HG03432 (cell line): ENCODE measurements at regions not wholly inside any gene's neighbourhood (a gene's known extent, or its start where the extent isn't known, plus 50 kb on each side); places are given as distances from the start of the nearest gene placed in this dataset.
"Not testable (repeated sequence)": the region's sequence is repeated elsewhere in the genome, so short reads cannot be mapped to it uniquely, and the experiment has no call there.

Experiments
- ATAC-seq: cut with Tn5 transposase; IDR thresholded peaks from one replicate; pipeline ENCODE4 v1.9.1; 2021; ENCODE audit warnings: mild to moderate bottlenecking, moderate library complexity; ENCODE audit not compliant: unreplicated experiment

DNA sequence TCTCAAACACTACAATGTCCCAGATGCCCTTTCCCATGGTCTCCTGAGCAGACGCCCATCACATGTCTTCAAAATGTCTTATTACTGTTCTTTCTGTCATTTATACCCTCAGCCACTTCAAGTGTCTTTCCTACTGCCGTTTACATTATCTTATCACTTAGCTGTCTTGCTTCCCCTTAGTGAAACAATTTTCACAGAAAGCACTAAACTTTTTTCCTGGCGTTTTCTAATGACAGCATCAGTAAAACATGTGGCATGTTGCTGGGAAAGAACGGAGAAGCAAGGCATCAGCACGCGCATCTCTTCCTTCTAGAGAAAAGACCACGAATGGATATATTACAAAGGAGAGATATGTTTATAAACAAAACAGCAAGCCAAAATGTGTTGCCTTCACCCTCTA is 189.7 kb upstream of the SLIT2 start:
- no peak for ATAC-seq

DNA sequence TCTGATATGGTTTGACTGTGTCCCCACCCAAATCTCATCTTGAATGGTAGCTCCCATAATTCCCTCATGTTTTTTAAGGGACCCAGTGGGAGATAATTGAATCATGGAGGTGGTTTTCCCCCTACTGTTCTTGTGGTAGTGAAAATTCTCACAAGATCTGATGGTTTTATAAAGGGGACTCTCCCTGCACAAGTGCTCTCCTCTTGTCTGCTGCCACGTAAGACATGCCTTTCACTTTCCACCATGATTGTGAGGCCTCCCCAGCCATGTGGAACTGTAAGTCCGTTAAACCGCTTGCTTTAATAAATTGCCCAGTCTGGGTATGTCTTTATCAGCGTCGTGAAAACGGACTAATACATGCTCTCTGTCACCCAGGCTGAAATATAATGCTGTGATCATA is 200.9 kb upstream of the SLIT2 start:
- peak; percentile 56 for ATAC-seq

DNA sequence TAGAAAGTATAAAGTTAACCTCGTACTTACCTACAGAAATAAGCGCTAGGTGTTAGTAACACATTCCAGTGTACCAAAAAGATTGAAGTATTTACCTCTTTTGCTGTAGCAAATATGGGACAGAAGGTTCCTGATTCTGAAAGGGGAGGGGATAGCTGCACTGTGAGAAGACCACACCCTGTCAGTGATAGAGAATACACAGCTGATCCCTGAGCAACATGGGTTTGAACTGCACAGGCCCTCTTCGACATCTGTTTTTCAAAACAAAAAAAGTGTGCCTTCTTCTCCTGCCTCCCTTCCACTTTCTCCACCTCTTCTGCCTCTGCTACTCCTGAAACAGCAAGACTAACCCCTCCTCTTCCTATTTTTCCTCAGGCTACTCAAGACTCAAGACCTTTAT is 201.8 kb upstream of the SLIT2 start:
- no peak for ATAC-seq

DNA sequence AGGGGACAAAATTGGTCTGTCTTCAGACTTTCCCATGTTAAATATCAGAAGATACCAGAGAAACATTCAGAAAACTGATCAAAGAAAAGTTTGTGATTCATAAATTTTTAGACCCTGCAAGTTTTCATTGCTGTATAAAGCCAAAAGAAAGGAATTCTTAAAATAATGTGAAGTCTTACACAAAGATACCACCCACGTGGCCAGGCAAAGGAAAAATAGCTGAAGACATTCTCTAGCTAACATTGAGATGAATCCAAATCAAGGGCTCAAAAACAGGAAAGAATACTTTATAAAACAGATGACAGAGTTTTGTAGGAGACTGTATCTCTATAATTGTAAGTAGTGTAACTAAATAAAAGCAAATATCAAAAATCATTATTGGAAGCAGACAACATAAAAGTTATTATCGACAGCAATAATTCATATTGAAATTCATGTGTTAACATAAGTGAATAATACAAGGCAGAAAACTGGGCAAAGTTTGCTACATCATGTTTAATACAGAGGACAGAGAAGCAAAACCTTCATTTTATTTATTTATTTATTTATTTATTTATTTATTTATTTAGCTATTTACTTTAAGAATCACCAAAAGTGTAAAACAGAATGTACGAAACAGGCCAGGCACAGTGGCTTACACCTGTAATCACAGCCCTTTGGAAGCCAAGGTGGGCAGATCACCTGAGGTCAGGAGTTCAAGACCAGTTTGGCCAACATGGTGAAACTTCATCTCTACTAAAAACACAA is 204.6 kb upstream of the SLIT2 start:
- no peak for ATAC-seq

DNA sequence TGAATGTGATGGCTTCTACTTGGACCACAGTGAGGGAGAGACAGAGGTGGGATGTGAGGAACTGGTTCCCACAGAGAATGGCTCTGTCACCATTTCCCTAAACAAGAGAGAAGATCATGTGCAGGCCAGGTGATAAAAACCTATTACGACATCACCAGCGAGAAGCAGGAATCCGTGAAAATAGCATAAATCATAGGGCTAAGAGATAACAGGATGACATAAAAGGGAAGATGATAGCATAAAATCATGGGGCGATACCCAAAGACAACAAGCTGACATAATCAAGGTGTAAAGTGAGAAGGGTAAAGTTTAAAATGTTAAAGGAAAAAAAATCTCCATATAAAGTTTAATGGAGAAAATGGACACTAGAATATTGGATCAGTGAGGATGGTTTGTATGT is 205.5 kb upstream of the SLIT2 start:
- no peak for ATAC-seq

DNA sequence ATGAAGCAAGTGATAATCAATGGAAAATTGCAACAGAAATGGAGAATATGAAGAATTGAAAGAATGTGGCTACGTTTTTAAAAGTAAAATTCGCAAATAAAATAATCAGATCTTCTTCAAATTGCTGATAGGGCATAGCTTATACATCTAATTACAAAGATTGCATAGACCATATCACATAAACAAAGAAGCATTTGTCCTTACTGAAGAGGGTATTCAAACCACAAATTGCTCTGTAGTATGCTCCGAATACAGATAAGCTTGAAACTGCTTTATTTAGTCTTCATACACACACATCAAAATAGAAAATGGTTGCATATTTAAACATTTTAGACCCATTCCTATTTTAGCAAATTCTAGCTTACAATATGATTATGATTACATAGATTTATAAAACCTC is 206.7 kb upstream of the SLIT2 start:
- no peak for ATAC-seq

DNA sequence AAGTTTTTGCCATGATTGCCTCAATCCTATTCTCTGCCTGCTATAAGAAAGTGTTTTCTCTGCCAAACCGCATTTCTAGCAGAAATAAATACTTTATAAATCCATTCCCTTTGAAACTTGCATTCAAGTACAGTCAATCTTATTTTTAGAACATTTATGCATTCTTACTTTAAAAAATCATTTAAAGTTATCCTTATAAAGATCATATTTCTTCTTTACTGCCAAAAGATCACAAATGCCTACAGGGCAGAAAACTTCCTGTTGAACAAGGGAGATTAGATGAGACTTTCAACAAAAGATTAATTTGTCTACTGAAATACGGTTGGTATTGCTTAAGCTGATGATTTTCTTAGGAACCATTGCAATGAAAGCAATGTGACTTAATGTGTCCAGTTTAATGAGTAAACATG is 207.2 kb upstream of the SLIT2 start:
- ATAC-seq = no peak

DNA sequence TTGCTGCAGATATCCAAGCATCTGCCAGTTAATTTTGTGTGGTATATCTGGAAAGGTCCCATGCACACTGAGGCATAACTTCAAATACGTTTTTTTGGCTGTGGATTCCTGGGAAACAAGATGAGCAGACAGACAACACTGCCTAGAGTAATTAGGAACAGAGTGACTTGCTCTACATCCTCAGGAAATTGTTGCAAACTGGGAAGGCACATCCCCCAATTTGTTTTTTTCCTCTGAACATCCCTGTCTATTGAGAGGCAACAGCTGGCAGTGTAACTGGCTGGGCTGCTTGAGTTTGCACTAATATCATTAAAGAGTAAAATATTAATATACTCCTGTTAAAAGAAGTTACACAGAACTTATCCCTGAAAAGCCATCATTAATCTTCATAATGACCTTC is 207.7 kb upstream of the SLIT2 start:
- ATAC-seq = no peak

DNA sequence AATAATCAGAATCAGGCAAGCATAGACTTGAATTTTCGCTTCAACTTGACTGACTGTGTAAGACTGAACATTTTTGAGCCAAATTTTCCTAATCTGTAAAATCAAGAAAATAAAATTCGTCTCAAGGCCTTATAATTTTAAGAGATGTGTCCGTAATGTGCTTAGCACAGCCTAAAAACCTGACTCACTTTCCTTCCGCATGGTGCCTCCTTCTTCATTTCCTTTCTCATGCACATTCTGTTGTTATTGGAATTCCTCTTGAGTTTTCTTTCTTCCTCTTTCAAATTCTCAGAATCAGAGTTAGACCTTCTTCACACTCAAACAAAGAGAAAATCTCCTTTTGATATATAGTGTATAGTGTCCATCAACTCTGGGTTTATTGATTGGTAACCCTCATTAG is 208.9 kb upstream of the SLIT2 start:
- ATAC-seq = no peak

DNA sequence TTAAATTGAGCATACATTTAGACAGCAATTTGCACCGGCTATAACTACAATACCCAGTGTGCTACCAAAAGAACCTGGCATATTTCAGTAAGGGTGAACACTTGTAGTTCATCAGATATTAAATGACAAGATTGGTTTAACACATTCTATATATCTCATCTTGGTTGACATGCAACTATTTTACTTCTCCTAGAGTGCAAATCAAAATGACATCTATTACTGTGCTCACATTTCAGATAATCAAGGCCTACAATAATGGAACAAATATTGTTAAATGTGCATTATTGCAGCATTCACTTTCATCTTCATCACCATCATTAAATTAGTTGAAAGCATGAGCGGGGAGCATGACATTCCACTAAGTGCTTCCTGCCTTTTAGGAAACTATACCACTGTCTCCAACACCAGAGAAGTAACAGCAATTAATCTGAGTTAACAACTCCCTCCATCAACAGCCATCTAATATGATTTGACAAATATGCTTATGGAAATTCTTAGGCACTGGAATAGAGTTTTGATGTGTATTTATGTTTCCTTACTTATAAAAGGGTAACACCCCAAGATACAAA is 209.8 kb upstream of the SLIT2 start:
- no peak for ATAC-seq

DNA sequence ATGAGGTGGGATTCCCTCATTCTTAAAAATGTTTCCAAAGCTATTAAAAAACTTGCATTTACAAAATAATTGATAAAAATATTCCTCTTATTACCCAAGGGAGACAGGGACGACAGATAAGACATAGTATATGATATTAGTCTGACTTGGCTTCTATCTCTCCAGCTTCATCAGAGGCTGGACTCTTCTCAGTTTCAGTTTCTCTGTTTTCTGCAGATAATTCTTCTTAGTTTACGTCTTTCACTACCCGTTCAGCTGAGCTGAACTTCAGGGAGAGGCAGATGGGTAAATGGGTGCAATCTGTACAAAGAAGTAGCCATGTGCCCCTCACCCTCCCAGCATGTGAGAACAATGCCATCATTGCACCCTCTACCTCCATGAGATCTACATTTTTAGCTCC is 214.0 kb upstream of the SLIT2 start:
- ATAC-seq = no peak

DNA sequence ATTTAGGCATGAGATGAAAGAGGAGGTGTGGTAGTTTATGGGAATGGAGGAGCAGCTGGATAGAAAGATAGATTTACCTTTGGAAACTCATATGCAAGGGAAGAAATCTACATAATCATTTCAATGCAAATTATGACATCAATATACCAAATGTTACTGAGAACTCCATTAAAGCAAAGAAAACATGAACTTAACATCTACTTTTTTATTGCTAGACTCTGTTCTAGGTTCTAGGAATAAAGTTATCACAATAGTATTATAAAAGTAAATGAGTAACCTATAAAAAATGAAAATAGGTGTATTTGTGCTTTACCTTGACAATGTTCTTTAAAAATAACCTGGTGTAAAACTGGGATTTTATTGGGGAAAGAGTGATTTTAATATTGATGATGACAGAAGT is 221.6 kb upstream of the SLIT2 start:
- ATAC-seq = no peak

DNA sequence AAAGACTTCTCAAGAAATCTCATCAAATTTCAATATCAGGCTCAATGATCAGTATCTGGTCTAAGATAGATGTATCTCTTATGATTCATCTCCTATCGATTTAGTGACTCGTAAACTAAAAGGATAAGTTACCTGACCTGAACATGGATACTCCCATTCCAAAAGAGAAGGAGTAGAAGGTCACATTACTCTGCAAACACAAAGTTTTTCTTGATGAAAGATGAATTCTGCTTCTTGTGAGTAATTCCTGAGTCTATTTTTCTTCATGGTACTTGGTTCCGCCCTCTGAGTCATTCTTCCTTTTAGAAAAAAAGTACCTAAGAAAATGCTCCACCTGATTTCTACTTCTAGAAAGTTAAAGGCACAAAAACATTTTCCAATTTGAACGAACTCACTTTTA is 223.1 kb upstream of the SLIT2 start:
- no peak for ATAC-seq

DNA sequence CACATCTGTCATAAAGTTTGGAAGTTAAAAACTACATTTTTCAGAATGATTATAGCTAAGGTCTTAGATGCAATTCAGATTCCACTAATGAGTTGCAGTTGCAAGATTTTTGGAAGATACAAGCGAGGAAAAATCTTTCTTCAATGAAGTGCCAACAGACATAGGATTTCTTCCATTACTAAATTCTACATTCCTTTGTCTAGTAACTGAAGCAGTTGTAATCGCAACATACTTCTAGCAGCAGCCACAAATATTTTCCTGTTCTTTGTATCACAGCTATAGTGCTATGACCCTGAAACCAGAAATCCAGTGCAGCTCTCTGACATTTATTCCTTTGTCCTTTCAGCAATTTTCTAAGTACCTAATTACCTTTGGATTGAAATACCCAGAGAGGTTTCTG is 225.2 kb upstream of the SLIT2 start:
- no peak for ATAC-seq

DNA sequence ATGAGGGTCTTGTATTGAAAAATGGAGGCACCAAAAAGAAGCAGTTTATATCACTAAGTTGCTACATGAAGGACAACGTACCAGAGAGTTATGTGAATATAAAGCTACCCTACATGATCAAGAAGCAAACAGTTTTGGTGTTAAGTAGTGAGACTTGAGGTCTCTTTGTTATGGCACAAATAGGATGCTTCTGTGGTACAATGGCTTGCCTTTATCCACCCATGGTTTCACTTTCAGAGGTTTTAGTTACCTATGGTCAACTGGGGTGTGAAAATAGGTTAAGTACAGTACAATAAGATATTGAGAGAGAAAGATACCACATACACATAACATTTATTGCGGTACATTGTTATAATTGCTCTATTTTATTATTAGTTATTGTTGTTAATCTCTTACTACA is 229.2 kb upstream of the SLIT2 start:
- no peak for ATAC-seq

DNA sequence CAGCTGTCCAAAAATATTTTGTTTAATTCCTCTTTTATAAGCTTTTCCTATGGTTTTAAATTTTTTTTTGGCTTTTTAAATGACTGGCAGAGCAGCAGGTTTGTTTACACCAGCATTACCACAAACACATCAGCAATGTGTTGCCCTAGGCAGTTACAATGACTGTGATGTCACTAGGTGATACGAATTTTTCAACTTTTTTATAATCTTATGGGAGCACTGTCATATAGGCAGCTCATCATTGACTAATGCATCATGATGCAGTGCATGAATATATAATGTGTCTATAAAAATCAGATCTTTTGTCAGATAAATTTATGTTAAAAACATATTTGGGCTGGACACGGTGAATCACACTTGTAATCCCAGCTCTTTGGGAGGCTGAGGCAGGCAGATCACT is 231.6 kb upstream of the SLIT2 start:
- no peak for ATAC-seq

DNA sequence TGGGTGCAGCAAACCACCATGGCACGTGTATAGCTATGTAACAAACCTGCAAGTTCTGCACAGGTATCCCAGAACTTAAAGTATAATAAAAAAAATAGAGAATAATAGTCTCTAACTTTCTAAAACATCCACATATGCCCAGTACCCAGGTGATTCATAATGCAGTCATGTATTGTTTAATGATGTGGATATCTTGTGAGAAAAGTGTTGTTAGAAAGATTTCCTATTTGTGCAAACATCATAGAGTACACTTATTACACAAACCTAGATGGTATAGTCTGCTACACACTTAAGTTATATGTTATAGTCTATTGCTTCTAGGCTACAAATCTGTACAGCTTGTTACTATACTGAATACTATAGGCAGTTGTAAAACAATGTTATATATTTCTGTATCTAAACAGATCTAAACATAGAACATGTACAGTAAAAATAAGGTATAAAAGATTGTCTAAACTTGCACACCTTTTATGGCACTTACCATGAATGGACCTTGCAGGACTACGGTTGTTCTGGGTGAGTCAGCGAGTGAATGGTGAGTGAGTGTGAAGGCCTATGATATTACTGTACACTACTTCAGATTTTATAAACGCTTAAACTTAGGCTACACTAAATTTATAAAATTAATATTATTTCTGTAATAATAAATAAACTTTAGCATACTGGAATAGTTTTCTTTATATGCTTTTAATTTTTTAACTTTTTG is 232.2 kb upstream of the SLIT2 start:
- no peak for ATAC-seq

DNA sequence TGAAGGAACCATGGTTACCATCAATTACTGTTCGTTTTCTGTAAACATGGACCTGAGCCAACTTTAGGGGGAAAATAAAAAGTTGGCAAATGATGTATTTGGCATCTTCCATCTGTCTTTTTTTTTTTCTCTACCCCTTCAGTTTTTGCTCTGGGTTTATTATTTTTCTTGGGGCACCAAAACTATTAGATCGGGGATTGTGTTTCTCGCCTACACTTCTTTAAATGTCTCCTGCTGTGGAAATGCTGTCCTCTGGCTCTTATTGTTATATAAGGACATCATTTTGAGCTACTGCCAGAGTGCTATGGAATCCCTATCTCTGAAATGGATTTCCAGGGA is 234.0 kb upstream of the SLIT2 start:
- ATAC-seq = no peak

DNA sequence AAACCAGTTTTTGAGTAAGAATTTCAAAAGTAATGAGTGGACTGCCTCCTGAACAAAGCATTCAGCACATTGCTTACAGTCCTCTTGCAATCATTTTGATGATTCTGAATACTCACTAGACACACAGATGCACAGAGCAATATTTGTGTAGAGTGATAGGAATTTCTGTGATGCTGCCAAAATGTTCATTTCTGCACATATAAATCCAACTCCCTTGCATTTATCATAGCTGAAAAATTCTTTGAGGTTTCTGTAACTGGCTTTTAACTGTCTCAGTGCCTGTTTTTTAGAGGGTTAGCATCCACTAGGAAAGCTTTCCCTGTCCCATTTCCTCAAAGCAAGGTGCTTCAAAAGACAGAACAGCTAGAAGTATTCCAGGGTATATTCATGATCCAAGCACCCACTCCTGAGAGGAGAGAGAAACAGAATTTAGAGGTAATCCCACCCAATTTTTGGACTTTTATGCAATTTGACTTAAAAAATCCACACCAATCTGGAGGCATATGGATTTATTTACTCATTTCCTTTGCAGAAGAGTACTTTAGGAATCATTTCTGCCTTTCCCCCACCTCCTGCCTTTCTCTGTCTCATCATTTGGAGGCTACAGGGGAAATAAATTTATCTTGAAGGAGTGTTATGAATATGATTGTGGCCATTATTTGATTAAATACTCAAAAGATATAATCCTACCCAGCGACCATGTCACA is 234.5 kb upstream of the SLIT2 start:
- ATAC-seq = no peak

DNA sequence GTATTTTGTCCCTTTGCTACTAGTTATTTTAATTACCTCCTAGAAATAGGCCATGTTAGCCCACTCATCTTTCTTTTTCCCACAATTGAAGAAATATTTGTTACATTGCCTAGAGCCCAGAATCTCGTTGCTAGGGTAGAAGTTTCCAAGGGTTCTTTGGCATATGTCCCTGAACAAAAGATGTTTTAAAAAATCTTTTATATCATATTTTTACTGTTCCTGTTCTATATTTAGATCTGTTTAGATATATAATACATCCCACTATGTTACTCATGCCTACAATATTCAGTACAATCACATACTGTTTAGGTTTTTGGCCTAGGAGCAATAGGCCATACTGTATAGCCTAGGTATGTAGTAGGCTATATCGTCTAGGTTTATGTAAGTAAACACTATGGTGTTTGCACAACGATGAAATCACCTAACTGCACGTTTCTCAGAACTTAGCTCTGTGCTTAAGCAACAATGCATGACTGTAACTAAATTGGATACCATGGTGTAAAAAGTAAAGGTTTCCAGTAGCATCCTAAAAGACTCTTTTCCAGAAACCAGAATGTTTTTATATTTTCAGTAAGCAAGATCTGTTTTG is 236.0 kb upstream of the SLIT2 start:
- ATAC-seq = no peak

DNA sequence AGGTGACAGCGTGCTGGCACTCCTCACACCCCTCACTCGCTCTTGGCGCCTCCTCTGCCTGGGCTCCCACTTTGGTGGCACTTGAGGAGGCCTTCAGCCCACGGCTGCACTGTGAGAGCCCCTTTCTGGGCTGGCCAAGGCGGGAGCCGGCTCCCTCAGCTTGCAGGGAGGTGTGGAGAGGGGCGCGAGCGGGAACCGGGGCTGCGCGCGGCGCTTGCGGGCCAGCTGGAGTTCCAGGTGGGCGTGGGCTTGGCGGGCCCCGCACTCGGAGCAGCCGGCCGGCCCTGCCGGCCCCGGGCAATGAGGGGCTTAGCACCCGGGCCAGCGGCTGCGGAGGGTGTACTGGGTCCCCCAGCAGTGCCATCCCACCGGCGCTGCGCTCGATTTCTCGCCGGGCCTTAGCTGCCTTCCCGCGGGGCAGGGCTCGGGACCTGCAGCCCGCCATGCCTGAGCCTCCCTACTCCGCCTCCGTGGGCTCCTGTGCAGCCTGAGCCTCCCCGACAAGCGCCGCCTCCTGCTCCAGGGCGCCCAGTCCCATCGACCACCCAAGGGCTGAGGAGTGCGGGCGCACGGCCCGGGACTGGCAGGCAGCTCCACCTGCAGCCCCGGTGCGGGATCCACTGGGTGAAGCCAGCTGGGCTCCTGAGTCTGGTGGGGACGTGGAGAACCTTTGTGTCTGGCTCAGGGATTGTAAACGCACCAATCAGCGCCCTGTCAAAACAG is 247.7 kb upstream of the SLIT2 start:
- ATAC-seq = not testable (repeated sequence)
